ENCODE measurements at regions not wholly inside any gene's neighbourhood (a gene's known extent, or its start where the extent isn't known, plus 50 kb on each side); places are given as distances from the start of the nearest gene placed in this dataset.

- Histone ChIP-seq H2AFZ (ENCODE audit: insufficient read depth, low read length, poor library complexity) (no peak overlapping the region), H4K8ac (ENCODE audit: low read depth, low read length) (no peak overlapping the region), H3K9ac (ENCODE audit: low read length) (no peak overlapping the region), H3K18ac (ENCODE audit: low read length) (no peak overlapping the region), H4K12ac (ENCODE audit: low read depth, low read length) (no peak overlapping the region), H4K91ac (ENCODE audit: low read depth, low read length) (no peak overlapping the region), H3K27ac (ENCODE audit: low read depth, low read length) (no peak overlapping the region), H3K4ac (ENCODE audit: low read depth, low read length) (no peak overlapping the region), H3K79me2 (ENCODE audit: control insufficient read depth, insufficient read depth, low read length, poor library complexity) (no peaks in the 10 kb centered on the region), H3K79me1 (ENCODE audit: low read length) (no peaks in the 10 kb centered on the region), H3K9me3 (ENCODE audit: insufficient read depth, low read depth, low read length) (no peaks in the 10 kb centered on the region), H2BK12ac (ENCODE audit: low read length) (no peak overlapping the region), H3K4me1 (ENCODE audit: control insufficient read depth in 1 of 2, insufficient read depth in 2 of 2, low read length in 2 of 2) (no peaks in the 10 kb centered on the region), H2BK5ac (ENCODE audit: low read depth, low read length, poor library complexity) (no peak overlapping the region), H3K4me2 (ENCODE audit: low read length) (no peak overlapping the region), H3K36me3 (ENCODE audit: control insufficient read depth in 1 of 2, insufficient read depth in 2 of 2, low read length in 2 of 2) (no peaks in the 10 kb centered on the region), H3K27me3 (ENCODE audit: insufficient read depth, low read length) (no peaks in the 10 kb centered on the region), H2BK120ac (ENCODE audit: insufficient read depth, low read length, poor library complexity) (no peak overlapping the region), H3K23ac (ENCODE audit: low read length) (no peak overlapping the region), H2AK5ac (ENCODE audit: low read length) (no peak overlapping the region), H3K14ac (ENCODE audit: low read length) (no peak overlapping the region), H3K4me3 (ENCODE audit: low read depth, low read length) (no peak overlapping the region)
- DNase-seq, result no peak
These were observed 89.8 kb upstream of the TENT5A start for GRCh38 chr6:81842254-81842653.

- Histone ChIP-seq H2BK5ac (ENCODE audit: low read depth, low read length, poor library complexity) (no peak overlapping the region), H2AK5ac (ENCODE audit: low read length) (no peak overlapping the region), H2BK12ac (ENCODE audit: low read length) (no peak overlapping the region), H3K27me3 (ENCODE audit: insufficient read depth, low read length) (no peaks in the 10 kb centered on the region), H3K4me1 (ENCODE audit: control insufficient read depth in 1 of 2, insufficient read depth in 2 of 2, low read length in 2 of 2) (peaks cover 0 to 2% of the 10 kb centered on the region in 2 experiments), H3K79me1 (ENCODE audit: low read length) (no peaks in the 10 kb centered on the region), H3K18ac (ENCODE audit: low read length) (no peak overlapping the region), H3K79me2 (ENCODE audit: control insufficient read depth, insufficient read depth, low read length, poor library complexity) (no peaks in the 10 kb centered on the region), H2BK120ac (ENCODE audit: insufficient read depth, low read length, poor library complexity) (no peak overlapping the region), H4K91ac (ENCODE audit: low read depth, low read length) (no peak overlapping the region), H3K23ac (ENCODE audit: low read length) (no peak overlapping the region), H3K27ac (ENCODE audit: low read depth, low read length) (no peak overlapping the region), H4K12ac (ENCODE audit: low read depth, low read length) (no peak overlapping the region), H3K36me3 (ENCODE audit: control insufficient read depth in 1 of 2, insufficient read depth in 2 of 2, low read length in 2 of 2) (no peaks in the 10 kb centered on the region), H3K14ac (ENCODE audit: low read length) (no peak overlapping the region), H3K4me3 (ENCODE audit: low read depth, low read length) (no peak overlapping the region), H3K9me3 (ENCODE audit: insufficient read depth, low read depth, low read length) (no peaks in the 10 kb centered on the region), H2AFZ (ENCODE audit: insufficient read depth, low read length, poor library complexity) (no peak overlapping the region), H3K4ac (ENCODE audit: low read depth, low read length) (no peak overlapping the region), H3K9ac (ENCODE audit: low read length) (no peak overlapping the region), H3K4me2 (ENCODE audit: low read length) (no peak overlapping the region), H4K8ac (ENCODE audit: low read depth, low read length) (no peak overlapping the region)
- no peak for DNase-seq
- no CpG with 5 or more reads among the region's 1 CpG for WGBS (ENCODE audit: extremely low coverage, insufficient coverage, insufficient read length)
These were observed 86.4 kb upstream of the TENT5A start for GRCh38 chr6:81838724-81839426.

GRCh38 chr6:81838031-81838430, 85.5 kb upstream of the TENT5A start:
- Histone ChIP-seq H3K9me3 (ENCODE audit: insufficient read depth, low read depth, low read length) (no peaks in the 10 kb centered on the region), H4K8ac (ENCODE audit: low read depth, low read length) (no peak overlapping the region), H3K14ac (ENCODE audit: low read length) (no peak overlapping the region), H3K27ac (ENCODE audit: low read depth, low read length) (no peak overlapping the region), H3K9ac (ENCODE audit: low read length) (no peak overlapping the region), H3K79me1 (ENCODE audit: low read length) (no peaks in the 10 kb centered on the region), H3K4me1 (ENCODE audit: control insufficient read depth in 1 of 2, insufficient read depth in 2 of 2, low read length in 2 of 2) (peaks cover 0 to 2% of the 10 kb centered on the region in 2 experiments), H2BK5ac (ENCODE audit: low read depth, low read length, poor library complexity) (no peak overlapping the region), H3K4ac (ENCODE audit: low read depth, low read length) (no peak overlapping the region), H3K27me3 (ENCODE audit: insufficient read depth, low read length) (no peaks in the 10 kb centered on the region), H2AK5ac (ENCODE audit: low read length) (no peak overlapping the region), H2BK12ac (ENCODE audit: low read length) (no peak overlapping the region), H3K18ac (ENCODE audit: low read length) (no peak overlapping the region), H3K4me3 (ENCODE audit: low read depth, low read length) (no peak overlapping the region), H3K79me2 (ENCODE audit: control insufficient read depth, insufficient read depth, low read length, poor library complexity) (no peaks in the 10 kb centered on the region), H3K4me2 (ENCODE audit: low read length) (no peak overlapping the region), H3K23ac (ENCODE audit: low read length) (no peak overlapping the region), H3K36me3 (ENCODE audit: control insufficient read depth in 1 of 2, insufficient read depth in 2 of 2, low read length in 2 of 2) (no peaks in the 10 kb centered on the region), H2BK120ac (ENCODE audit: insufficient read depth, low read length, poor library complexity) (no peak overlapping the region), H4K12ac (ENCODE audit: low read depth, low read length) (no peak overlapping the region), H4K91ac (ENCODE audit: low read depth, low read length) (no peak overlapping the region), H2AFZ (ENCODE audit: insufficient read depth, low read length, poor library complexity) (no peak overlapping the region)
- WGBS (ENCODE audit: extremely low coverage, insufficient coverage, insufficient read length), result no CpG with 5 or more reads among the region's 4 CpGs
- DNase-seq, result peak; percentile 36 to 86

- H4K8ac ChIP-seq (ENCODE audit: low read depth, low read length), result peak overlapping the region; percentile 28
- no peak overlapping the region for H3K23ac ChIP-seq (ENCODE audit: low read length)
- H2BK5ac ChIP-seq (ENCODE audit: low read depth, low read length, poor library complexity), result no peak overlapping the region
- no peaks in the 10 kb centered on the region for H3K79me1 ChIP-seq (ENCODE audit: low read length)
- no peaks in the 10 kb centered on the region for H3K27me3 ChIP-seq (ENCODE audit: insufficient read depth, low read length)
- no peak overlapping the region for H3K27ac ChIP-seq (ENCODE audit: low read depth, low read length)
- H3K14ac ChIP-seq (ENCODE audit: low read length), result no peak overlapping the region
- no peak overlapping the region for H3K4ac ChIP-seq (ENCODE audit: low read depth, low read length)
- H2BK120ac ChIP-seq (ENCODE audit: insufficient read depth, low read length, poor library complexity), result no peak overlapping the region
- H2AFZ ChIP-seq (ENCODE audit: insufficient read depth, low read length, poor library complexity), result no peak overlapping the region
- H2BK12ac ChIP-seq (ENCODE audit: low read length), result no peak overlapping the region
- H3K36me3 ChIP-seq (ENCODE audit: control insufficient read depth in 1 of 2, insufficient read depth in 2 of 2, low read length in 2 of 2), result no peaks in the 10 kb centered on the region
- no peaks in the 10 kb centered on the region for H3K9me3 ChIP-seq (ENCODE audit: insufficient read depth, low read depth, low read length)
- H3K4me2 ChIP-seq (ENCODE audit: low read length), result no peak overlapping the region
- H3K79me2 ChIP-seq (ENCODE audit: control insufficient read depth, insufficient read depth, low read length, poor library complexity), result no peaks in the 10 kb centered on the region
- no peak overlapping the region for H3K4me3 ChIP-seq (ENCODE audit: low read depth, low read length)
- peaks cover 0 to 2% of the 10 kb centered on the region in 2 experiments for H3K4me1 ChIP-seq (ENCODE audit: control insufficient read depth in 1 of 2, insufficient read depth in 2 of 2, low read length in 2 of 2)
- H2AK5ac ChIP-seq (ENCODE audit: low read length), result no peak overlapping the region
- no CpG with 5 or more reads among the region's 5 CpGs for WGBS (ENCODE audit: extremely low coverage, insufficient coverage, insufficient read length)
- no peak overlapping the region for H4K91ac ChIP-seq (ENCODE audit: low read depth, low read length)
- peak; percentile 71 to 94 for DNase-seq
- H4K12ac ChIP-seq (ENCODE audit: low read depth, low read length), result no peak overlapping the region
- H3K18ac ChIP-seq (ENCODE audit: low read length), result no peak overlapping the region
- no peak overlapping the region for H3K9ac ChIP-seq (ENCODE audit: low read length)
These were observed 81.7 kb upstream of the TENT5A start for GRCh38 chr6:81834141-81834681.

Measured in trophoblast cell (in vitro differentiated cells and primary cell).